Fibroblast of skin of left biceps (primary cell): ENCODE measurements at regions not wholly inside any gene's neighbourhood (a gene's known extent, or its start where the extent isn't known, plus 50 kb on each side); places are given as distances from the start of the nearest gene placed in this dataset.

ENCODE experiments used
- DNase-seq, 2 experiments: peaks; one replicate each; pipeline ENCODE4 v3.0.0-alpha.2; 2013; ENCODE audit warnings: low read depth in 2 of 2

GRCh38 chr7:47638679-47639315 is 56.9 kb upstream of the TNS3 start:
- no peak for DNase-seq

DNA sequence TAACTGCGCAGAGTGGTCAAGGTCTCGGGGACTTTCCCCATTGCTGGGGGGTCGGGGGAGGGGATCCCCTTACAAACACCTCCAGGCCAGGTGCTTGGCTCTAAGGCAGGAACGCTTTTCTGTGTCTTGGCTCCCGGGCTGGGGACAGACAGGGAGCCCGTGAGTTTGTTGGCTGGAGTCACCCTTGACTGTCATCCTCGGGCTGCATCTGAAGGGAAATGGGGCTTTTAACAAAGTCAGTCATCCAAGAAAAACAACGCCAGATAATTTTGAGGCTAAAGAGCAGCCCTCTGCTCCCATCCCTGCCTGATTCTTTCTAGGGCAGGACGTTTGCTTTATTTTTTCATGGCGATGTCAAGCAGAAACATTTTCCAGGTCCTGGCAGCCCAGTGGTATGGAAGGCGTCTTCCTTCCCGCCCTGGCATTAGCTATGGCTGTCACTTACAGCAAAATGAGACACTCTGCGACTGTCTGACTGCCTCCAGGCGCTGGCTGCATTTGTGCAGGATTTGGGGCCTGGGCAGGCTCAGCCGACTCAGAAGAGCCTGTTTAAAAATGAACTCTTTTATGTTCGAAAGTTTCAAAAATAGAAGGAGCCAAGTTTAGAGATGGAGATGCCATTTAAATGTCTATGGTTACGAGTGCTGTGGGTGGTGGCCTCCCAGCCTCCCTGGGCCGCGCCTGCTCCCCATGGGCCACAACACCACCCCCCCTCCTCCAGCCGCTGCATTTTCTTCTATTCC is 54.7 kb upstream of the TNS3 start:
- DNase-seq = no peak

- no peak for DNase-seq
Measured at GRCh38 chr7:47636081-47636432, 54.1 kb upstream of the TNS3 start.

DNA sequence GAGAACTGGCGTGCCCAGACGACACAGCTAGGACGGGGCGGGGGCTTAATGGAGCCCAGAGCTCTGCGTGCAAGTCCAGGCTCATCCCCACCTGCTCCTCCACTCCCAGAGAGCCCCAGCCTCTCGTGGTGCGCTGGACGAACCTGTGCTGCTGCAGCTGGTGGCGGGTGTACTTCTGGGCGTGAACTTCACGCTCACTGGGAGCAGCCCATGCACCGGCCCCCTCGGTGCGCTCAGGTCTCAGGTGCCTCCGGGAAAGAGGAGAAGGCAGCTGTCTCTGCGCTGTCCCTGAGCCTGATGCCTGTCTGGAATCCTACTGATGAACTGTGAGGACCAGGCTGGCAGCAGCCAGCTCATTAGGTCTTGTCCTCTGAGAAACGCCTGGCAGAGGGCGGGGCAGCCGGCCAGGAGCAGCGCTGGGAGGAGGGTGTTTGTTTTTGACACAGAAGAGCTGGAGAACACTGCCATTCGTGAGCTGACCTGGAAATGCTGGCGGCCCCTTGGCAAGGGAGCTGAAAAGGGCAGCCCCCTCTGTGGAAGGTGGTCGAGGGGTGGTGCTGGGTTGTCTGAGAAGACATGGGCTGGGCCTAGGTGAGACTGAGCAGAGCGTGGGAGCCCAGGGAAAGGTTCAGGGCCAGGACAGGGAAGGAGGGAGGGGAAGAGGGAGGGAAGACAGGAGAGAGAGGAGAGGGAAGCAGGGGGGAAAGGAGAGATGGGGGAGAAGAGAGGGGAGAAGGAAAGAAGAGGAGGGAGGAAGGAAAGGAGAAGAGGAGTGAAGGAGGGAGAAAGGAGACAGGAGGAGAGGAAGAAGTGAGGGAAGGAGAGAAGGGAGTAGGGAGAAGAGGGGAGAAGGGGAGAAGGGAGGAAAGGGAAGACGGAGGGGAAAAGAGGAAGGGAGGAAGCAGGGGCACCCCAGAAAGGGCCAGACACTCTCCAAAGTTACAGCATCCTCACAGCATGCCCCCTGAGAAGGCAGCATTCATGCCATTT is 53.5 kb upstream of the TNS3 start:
- DNase-seq = no peak

DNA sequence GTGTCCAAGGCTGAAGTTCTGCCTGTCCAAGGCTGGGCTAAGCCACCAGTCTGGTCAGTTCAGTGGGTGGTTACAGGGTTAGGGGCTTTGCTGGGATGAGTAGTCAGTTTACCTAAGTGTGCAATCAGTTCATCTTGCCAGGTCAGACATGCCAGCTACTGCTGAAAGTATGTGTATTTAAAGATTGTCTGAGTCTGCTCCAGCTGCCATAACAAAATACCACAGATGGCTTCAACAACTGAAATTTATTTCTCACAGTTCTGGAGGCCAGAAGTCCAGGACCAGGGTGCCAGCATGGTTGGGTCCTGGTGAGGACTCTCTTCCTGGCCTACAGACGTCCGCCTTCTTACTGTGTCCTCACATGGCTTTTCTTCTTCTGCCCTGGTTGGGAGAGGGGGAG is 52.4 kb upstream of the TNS3 start:
- DNase-seq = no peak

DNA sequence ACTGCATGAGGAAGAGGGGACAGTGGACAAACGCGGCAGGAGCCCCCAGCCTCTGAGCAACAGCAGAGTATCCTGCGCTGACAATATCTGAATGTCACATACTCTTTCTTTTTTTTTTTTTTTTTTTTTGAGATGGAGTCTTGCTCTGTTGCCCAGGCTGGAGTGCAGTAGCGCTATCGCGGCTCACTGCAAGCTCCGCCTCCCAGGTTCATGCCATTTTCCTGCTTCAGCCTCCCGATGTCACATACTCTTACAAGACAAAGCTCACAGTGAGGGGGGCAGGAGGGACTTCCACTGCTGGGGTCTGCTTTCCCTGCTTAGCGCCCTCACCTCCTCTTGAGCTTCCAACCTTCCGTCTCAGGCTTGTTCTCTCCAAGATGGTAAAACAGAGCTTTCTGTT is 51.2 kb upstream of the TNS3 start:
- no peak for DNase-seq
